ENCODE measurements at regions not wholly inside any gene's neighbourhood (a gene's known extent, or its start where the extent isn't known, plus 50 kb on each side); places are given as distances from the start of the nearest gene placed in this dataset.

- Histone ChIP-seq H2AFZ (ENCODE audit: low read depth, low read length, severe bottlenecking) (no peak overlapping the region), H3K27ac (ENCODE audit: low read depth, low read length) (no peak overlapping the region)
- TF ChIP-seq, protein P1, sequence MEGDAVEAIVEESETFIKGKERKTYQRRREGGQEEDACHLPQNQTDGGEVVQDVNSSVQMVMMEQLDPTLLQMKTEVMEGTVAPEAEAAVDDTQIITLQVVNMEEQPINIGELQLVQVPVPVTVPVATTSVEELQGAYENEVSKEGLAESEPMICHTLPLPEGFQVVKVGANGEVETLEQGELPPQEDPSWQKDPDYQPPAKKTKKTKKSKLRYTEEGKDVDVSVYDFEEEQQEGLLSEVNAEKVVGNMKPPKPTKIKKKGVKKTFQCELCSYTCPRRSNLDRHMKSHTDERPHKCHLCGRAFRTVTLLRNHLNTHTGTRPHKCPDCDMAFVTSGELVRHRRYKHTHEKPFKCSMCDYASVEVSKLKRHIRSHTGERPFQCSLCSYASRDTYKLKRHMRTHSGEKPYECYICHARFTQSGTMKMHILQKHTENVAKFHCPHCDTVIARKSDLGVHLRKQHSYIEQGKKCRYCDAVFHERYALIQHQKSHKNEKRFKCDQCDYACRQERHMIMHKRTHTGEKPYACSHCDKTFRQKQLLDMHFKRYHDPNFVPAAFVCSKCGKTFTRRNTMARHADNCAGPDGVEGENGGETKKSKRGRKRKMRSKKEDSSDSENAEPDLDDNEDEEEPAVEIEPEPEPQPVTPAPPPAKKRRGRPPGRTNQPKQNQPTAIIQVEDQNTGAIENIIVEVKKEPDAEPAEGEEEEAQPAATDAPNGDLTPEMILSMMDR (IDR thresholded peaks at IDR 0.05; ENCODE audit: insufficient read depth, low read length, poor library complexity, severe bottlenecking) = no peak
- TF ChIP-seq EZH2phosphoT487 (conservative IDR thresholded peaks at IDR 0.05; ENCODE audit: low read length) = no peak
Measured at GRCh38 chr5:162638849-162639248, 571.3 kb downstream of the GABRG2 start.

DNA sequence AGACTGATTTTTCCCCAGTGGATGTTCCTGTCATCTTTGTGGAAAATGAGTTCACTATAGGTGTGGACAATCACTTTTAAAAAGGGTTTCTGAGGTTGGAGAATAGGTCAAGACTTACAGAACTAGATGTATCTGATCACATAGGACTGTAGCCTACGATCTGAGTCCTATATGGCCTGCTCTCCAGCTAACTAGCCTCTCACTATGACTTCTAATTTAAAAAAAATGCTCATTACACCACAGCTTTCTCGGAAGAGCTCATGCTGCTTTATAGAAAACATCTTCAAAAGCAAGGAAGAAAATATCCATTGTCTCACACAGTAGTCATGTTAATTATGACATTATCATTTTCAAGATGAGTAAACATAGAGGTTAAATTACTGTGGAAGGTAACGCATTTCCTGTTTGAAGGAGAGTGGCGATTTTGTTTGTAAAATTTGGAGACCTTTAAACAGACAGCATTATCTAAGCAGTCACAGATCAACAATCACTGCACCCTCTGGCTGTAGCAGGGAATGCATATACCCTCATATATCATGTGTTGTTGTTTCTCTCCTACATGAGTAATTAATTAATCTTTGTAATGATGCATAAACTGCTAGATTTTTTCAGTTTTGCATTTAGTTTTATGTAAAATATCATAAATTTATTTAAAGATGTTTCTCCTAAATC, 573.7 kb downstream of the GABRG2 start:
- no peaks in the 10 kb centered on the region for H4K20me1 ChIP-seq (ENCODE audit: low read depth, low read length)
- H3K9me2 ChIP-seq (replicated peaks; ENCODE audit: insufficient read depth, low read length) = no peaks in the 10 kb centered on the region
- H3K36me3 ChIP-seq (ENCODE audit: low read length) = no peaks in the 10 kb centered on the region
- H2AFZ ChIP-seq (ENCODE audit: low read depth, low read length, severe bottlenecking) = no peak overlapping the region
- H3K4me3 ChIP-seq (ENCODE audit: insufficient read depth, low read length, poor library complexity, severe bottlenecking) = no peak overlapping the region
- no peaks in the 10 kb centered on the region for H3K9me3 ChIP-seq (ENCODE audit: insufficient read depth, low read length)
- no peak overlapping the region for H3K27ac ChIP-seq (ENCODE audit: low read depth, low read length)
- no peak overlapping the region for H3K9ac ChIP-seq (ENCODE audit: low read length)
- H3K79me2 ChIP-seq (ENCODE audit: insufficient read depth, low read length) = no peaks in the 10 kb centered on the region
- H3K4me2 ChIP-seq (ENCODE audit: low read depth, low read length, poor library complexity, severe bottlenecking) = no peak overlapping the region
- no peak for TF ChIP-seq EZH2phosphoT487 (conservative IDR thresholded peaks at IDR 0.05; ENCODE audit: low read length)
- TF ChIP-seq, protein P1 (IDR thresholded peaks at IDR 0.05; ENCODE audit: insufficient read depth, low read length, poor library complexity, severe bottlenecking) = no peak
- no peaks in the 10 kb centered on the region for H3F3A ChIP-seq (ENCODE audit: insufficient read depth)
- H3K27me3 ChIP-seq (ENCODE audit: low read length) = no peaks in the 10 kb centered on the region

More at GRCh38 chr5:162638849-162639248, 571.3 kb downstream of the GABRG2 start:
- Histone ChIP-seq H3K36me3 (ENCODE audit: low read length) (no peaks in the 10 kb centered on the region), H3K27me3 (ENCODE audit: low read length) (no peaks in the 10 kb centered on the region), H3K9me2 (replicated peaks; ENCODE audit: insufficient read depth, low read length) (no peaks in the 10 kb centered on the region), H4K20me1 (ENCODE audit: low read depth, low read length) (no peaks in the 10 kb centered on the region), H3K9me3 (ENCODE audit: insufficient read depth, low read length) (no peaks in the 10 kb centered on the region), H3K9ac (ENCODE audit: low read length) (no peak overlapping the region), H3K4me2 (ENCODE audit: low read depth, low read length, poor library complexity, severe bottlenecking) (no peak overlapping the region), H3K4me3 (ENCODE audit: insufficient read depth, low read length, poor library complexity, severe bottlenecking) (no peak overlapping the region), H3F3A (ENCODE audit: insufficient read depth) (no peaks in the 10 kb centered on the region), H3K79me2 (ENCODE audit: insufficient read depth, low read length) (no peaks in the 10 kb centered on the region)

DNA sequence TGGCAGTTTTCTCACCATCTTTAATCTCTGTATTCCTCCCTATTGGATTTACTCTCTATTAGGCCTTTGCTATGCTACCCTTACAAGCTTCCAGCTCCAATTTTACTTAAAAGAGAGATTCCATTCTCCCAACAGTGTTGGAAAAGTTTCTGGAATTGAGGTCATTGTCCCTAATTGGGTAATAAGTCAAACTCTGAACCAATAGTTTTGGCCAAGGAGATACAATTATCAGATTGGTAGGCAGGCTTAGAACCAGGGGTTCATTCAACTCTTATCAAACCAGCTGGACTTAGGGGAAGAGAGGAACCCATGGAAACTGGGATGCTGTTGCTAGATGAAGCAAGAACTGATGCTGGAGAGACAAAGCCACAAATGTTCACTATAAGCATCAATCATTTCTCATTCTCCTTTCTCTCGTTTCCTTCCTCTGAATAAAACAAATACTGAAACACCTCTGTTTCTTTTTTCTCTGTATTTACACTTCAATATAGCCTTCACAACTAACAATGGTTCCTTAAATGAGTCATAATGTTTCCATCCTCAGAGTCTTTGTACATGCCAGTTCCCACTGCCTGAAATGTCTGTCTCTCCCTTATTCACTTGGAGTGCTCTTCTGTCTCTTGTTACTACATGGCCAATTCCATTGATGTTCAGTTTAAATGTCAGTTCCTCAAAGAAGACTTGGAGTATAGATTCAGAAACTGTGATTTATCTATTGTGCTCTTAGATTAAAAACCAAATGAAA, 587.3 kb downstream of the GABRG2 start:
- no peaks in the 10 kb centered on the region for H3K79me2 ChIP-seq (ENCODE audit: insufficient read depth, low read length)
- H3K36me3 ChIP-seq (ENCODE audit: low read length) = no peaks in the 10 kb centered on the region
- no peaks in the 10 kb centered on the region for H3K9me3 ChIP-seq (ENCODE audit: insufficient read depth, low read length)
- no peaks in the 10 kb centered on the region for H4K20me1 ChIP-seq (ENCODE audit: low read depth, low read length)
- no peaks in the 10 kb centered on the region for H3F3A ChIP-seq (ENCODE audit: insufficient read depth)
- H2AFZ ChIP-seq (ENCODE audit: low read depth, low read length, severe bottlenecking) = no peak overlapping the region
- H3K9me2 ChIP-seq (replicated peaks; ENCODE audit: insufficient read depth, low read length) = no peaks in the 10 kb centered on the region
- H3K27me3 ChIP-seq (ENCODE audit: low read length) = no peaks in the 10 kb centered on the region
- H3K4me2 ChIP-seq (ENCODE audit: low read depth, low read length, poor library complexity, severe bottlenecking) = no peak overlapping the region
- no peak overlapping the region for H3K4me3 ChIP-seq (ENCODE audit: insufficient read depth, low read length, poor library complexity, severe bottlenecking)
- no peak overlapping the region for H3K27ac ChIP-seq (ENCODE audit: low read depth, low read length)
- no peak for TF ChIP-seq EZH2phosphoT487 (conservative IDR thresholded peaks at IDR 0.05; ENCODE audit: low read length)
- TF ChIP-seq, protein P1 (IDR thresholded peaks at IDR 0.05; ENCODE audit: insufficient read depth, low read length, poor library complexity, severe bottlenecking) = no peak
- no peak overlapping the region for H3K9ac ChIP-seq (ENCODE audit: low read length)

All from SU-DHL-6 (cell line).